Ishikawa (cell line): ENCODE measurements at regions not wholly inside any gene's neighbourhood (a gene's known extent, or its start where the extent isn't known, plus 50 kb on each side); places are given as distances from the start of the nearest gene placed in this dataset.

Experiments used
- TF ChIP-seq, protein P1 (sequence below): IDR thresholded peaks from 2 replicates; pipeline ENCODE4 v1.6.1; 2012; ENCODE audit warnings: low read depth, mild to moderate bottlenecking

DNA sequence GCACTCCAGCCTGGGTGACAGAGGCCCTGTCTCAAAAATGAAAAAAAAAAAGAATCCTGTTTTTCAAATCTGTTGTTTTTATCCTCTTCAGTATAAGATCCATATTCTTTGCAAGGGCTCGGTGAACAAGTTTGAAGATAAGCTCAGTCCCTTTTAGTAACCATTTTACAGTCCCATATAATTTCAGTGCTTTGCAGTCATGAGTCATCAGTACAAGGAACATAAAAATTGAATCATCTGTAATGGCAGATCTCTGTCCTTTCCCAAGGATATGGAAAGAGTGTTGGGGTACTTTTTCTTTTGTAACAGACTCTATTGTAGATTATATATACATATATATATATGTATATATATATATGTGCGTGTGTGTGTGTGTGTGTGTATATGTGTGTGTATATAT is 52.2 kb upstream of the ZPBP start:
- TF ChIP-seq, protein P1, sequence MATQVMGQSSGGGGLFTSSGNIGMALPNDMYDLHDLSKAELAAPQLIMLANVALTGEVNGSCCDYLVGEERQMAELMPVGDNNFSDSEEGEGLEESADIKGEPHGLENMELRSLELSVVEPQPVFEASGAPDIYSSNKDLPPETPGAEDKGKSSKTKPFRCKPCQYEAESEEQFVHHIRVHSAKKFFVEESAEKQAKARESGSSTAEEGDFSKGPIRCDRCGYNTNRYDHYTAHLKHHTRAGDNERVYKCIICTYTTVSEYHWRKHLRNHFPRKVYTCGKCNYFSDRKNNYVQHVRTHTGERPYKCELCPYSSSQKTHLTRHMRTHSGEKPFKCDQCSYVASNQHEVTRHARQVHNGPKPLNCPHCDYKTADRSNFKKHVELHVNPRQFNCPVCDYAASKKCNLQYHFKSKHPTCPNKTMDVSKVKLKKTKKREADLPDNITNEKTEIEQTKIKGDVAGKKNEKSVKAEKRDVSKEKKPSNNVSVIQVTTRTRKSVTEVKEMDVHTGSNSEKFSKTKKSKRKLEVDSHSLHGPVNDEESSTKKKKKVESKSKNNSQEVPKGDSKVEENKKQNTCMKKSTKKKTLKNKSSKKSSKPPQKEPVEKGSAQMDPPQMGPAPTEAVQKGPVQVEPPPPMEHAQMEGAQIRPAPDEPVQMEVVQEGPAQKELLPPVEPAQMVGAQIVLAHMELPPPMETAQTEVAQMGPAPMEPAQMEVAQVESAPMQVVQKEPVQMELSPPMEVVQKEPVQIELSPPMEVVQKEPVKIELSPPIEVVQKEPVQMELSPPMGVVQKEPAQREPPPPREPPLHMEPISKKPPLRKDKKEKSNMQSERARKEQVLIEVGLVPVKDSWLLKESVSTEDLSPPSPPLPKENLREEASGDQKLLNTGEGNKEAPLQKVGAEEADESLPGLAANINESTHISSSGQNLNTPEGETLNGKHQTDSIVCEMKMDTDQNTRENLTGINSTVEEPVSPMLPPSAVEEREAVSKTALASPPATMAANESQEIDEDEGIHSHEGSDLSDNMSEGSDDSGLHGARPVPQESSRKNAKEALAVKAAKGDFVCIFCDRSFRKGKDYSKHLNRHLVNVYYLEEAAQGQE, result no peak
